Fibroblast of skin of left biceps (primary cell): ENCODE measurements at regions not wholly inside any gene's neighbourhood (a gene's known extent, or its start where the extent isn't known, plus 50 kb on each side); places are given as distances from the start of the nearest gene placed in this dataset.
A peak's percentile ranks its signal among the peaks of the same experiment; 100 is the strongest.

Source experiments
- DNase-seq, 2 experiments: peaks; one replicate each; pipeline ENCODE4 v3.0.0-alpha.2; 2013; ENCODE audit warnings: low read depth in 2 of 2

GRCh38 chr3:30493911-30494311 lies 112.5 kb upstream of the TGFBR2 start:
- peak; percentile 76 to 81 for DNase-seq

DNA sequence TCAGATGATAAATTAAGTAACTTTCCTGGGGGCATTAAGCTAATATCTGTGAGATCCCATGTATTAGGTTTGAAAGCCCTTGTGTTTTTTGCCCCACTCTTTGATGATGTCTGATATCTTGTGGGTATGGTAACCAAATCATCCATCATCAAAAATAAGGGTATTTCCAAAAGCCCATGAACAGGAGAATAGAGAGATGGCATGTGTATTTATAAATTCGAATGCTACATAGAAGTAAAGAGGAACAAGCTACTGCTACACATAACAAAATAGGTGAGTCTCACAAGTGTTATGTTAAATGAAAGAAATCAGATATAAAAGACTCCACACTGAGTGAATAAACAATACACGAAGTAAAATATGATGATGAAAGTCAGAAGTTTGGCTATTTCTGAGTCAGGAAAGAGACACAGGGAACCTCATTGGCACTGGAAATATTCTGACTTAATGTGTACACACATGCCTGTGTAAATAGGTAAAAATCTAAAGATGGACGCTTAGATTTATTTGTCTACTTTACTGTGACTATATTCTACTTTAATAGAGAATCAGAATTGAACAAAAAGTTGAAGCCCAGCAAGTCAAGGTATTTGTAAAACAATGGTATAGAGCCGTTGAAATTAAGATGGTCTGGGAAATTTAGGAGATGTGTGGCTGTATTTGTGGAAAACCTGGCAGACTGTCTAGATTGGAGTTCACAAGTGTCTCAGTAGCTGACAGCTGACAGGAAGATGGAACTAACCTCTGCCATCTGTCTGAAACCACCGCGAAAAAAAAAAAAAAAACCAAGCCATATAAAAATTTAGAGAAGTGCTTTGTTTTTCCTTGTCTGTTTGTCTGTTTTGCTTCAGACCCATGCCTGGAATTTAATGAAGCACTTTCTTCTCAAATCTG lies 111.0 kb upstream of the TGFBR2 start:
- no peak for DNase-seq

- DNase-seq: no peak
Observed at GRCh38 chr3:30496066-30496966, 110.1 kb upstream of the TGFBR2 start.

DNA sequence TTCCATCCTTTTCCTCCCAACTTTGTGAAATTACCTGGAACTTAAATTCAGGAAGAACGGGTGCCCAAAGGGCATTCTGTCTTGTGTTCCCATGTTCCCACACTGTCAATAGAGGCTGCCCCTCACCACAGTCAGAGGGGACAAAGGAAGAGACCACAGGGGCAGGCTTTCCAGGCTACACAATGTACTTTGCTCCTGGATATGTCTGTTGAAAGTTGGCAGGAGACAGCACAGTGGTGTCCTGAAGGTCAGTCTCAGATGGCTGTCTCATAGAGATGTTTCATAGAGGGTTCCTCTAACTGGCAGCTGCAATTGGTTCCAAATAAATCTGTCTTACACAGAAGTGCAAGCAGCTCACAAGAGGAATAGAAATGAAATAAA lies 107.8 kb upstream of the TGFBR2 start:
- DNase-seq: no peak

- DNase-seq: no peak
Observed at GRCh38 chr3:30500666-30501399, 105.6 kb upstream of the TGFBR2 start.

- no peak for DNase-seq
Observed at GRCh38 chr3:30501526-30501925, 104.9 kb upstream of the TGFBR2 start.

DNA sequence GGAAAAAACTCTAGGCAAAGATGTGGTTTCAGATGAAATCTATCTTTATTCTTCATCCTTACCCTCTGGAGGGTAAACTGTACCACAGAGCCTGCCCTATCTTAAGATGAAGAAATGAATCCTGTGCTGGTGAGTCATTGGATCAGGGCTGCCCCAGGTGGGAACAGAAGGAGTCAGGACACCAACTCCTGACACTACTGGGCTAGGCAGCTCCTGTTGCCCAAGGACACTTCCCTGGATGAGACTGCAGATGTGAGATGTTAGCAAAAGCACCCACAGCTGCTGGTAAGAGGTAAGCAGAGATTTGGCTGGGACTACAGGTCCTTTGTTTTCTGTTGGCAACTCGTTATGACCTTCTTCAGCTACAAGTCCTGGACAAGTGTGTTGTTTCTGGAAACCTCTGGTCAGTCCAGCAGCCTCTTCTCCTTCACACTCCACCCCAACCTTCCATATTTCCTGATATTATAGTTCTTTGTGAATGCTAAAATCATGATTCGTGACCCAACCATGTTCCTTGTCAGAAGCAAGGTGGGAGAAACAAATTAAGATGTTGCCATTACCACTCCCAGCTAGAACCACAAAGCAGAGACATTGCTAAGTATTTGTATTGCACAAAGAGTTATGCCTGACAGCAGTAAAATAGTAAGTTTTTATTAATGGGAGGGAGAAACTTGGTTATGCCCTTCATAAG lies 104.2 kb upstream of the TGFBR2 start:
- DNase-seq: no peak

GRCh38 chr3:30502742-30503073 lies 103.7 kb upstream of the TGFBR2 start:
- no peak for DNase-seq

DNA sequence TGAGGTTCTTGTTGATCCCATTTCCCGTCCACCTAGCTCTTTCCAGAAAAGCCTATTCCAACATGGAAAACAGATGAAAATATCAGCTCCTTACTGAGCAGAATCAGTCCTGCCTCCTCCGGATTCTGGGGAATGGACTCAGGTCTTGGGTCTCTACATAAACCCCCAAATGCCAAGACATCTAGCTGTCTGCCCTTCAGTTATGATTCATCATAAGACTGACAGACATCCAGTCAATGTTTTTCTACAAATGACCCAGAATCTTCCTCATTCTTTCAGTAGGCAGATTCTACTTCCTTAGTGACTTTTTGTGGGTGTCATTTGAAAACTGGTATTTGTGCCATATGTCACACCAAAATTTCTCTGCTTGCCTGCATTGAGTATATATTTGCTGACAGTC lies 103.0 kb upstream of the TGFBR2 start:
- no peak for DNase-seq

DNA sequence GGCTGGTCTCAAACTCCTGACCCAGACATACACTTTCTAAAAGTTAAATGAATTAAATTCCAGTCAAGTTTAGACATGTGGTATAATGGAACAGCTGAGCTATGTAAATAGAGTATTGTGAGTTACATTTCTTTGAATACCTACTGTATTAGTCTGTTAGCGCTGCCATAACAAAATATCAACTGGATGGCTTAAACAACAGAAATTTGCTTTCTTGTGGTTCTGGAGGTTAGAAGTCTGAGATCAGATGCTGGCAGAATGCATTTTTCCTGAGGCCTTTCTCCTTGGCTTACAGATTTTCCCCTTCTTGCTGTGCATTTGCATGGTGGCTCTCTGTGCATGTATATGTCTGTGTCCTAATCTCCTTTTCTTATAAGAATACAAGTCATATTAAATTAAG lies 101.5 kb upstream of the TGFBR2 start:
- no peak for DNase-seq

DNA sequence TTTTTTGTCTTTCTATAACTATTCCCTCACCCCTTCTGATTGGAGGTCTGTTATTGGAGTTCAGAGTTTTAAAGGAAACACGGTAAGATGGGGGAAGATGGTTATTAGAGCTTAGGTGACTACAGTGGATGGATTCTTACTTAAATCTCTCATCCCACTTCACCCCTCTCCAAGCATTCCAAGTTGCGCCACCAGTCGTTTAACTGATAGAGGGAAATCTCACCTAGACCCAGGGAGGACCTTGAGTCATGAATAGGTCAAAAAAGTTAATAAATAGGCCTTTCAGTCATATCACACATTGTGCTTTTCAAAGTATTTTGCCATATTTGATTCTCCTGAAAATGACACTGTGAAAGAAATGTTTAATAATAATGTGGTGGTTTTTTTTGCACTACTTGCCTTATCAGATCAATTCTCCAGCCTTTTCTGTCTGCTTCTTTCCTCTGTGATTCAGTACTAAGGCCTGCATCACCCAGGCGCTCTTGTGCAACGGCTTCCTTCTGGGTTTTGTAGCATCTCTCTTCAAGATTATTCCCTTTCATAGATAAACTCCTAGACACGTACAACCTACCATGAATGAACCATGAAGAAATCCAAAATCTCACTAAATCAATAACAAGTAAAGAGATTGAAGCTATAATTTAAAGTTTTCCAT lies 100.4 kb upstream of the TGFBR2 start:
- DNase-seq: no peak

- no peak for DNase-seq
Observed at GRCh38 chr3:30508339-30508738, 98.1 kb upstream of the TGFBR2 start.

DNA sequence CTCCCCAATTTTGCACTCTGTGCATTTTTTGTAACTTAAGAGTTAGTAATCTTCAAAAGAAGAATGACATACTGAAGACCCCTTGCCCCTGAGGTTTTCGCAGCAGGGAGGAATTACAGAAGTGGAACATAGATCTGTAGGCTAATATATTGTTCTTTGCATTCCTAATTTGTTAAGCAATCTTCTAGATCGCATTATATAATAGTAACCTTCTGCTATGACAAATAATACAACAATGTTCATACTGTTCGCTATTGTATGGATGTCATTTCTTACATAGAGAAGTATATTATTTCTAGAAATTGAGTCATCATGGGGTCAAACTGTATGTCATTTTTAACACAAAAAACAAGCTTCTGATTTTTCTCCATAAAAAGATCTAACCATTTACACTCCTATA lies 95.8 kb upstream of the TGFBR2 start:
- peak; percentile 70 to 78 for DNase-seq

DNA sequence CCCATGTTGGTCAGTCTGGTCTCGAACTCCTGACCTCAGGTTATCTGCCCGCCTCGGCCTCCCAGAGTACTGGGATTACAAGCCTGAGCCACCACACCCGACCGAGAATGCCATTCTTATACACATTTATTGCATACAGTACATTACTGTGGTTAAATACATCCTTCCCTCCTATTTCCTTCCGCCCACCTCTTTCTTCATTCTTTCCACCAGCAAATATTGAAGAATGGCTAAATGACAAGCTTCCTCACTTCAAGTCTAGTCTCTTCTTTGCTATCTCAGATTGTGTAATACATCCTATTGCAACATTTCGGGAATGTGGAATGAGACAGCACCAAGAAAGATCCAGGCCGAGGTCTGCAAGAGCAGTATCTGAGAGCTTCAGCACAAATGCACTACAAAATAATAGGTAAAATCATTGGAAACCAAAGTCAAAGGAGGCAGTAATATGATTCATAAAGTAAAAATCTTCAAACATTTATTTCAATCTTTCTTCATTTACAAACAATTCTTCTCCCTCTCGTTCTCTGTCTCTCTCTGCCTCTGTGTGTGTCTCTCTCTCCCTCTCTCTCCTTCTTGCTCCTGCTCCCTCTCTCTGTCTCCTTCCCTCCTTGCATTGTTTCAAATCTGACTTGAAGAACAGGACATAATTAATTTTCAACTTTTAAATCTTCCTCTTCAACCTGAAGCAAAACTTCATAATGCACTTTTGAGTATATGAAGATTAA lies 94.7 kb upstream of the TGFBR2 start:
- DNase-seq: peak; percentile 98

GRCh38 chr3:30512576-30512975 lies 93.8 kb upstream of the TGFBR2 start:
- DNase-seq: no peak

DNA sequence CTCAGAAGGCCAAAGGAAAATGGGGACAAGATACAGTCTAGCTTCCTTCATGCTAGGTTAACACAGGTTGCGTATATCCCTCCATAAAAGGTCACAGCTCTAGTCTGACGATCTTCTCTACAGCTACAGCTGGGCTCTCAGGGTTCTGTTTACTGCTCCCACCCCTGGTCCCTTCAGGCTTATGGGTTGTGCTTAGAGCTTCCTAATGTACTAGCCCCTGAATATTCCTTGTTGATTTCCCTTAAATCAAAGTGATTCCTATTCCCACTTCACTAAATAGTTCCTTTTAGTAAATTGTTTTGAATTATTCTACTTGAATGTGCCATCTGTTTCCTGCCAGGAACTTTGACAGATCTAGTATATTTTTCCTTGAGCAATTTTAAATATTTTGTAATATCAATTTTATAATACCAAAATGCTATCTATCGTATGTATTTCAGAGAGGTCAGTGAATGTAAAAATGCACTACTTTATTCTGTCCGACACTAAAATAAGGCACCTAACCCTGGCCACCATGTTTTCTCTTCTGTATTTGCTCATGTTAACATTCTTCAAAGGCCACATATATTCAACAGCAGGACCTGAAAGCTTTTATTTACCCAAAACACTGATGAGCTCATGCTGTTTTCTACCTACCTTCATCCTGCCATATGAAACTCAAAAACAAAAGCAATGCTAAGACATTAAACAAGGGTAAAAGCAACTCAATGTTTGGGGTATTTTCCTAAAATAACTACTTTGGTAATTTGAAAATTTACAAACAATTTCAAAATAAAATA lies 92.8 kb upstream of the TGFBR2 start:
- no peak for DNase-seq

DNA sequence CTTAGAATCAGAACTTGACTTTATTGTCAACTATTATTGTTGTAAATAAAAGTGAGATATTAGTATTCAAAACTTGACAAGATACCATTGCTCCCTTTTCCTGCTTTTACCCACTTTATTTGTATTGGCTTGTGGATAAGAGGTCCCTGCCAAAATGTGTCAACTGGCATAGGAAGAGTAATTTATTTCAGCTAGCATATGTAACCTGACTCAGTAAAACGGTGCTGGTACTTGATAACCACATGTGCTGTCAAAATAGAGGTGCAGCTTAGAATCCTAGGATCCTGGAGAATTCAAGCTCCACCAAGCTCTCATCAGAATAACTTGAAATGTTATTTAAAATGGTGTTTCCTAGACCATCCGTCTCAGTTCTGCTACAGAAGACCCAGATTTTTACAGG lies 90.2 kb upstream of the TGFBR2 start:
- no peak for DNase-seq

DNA sequence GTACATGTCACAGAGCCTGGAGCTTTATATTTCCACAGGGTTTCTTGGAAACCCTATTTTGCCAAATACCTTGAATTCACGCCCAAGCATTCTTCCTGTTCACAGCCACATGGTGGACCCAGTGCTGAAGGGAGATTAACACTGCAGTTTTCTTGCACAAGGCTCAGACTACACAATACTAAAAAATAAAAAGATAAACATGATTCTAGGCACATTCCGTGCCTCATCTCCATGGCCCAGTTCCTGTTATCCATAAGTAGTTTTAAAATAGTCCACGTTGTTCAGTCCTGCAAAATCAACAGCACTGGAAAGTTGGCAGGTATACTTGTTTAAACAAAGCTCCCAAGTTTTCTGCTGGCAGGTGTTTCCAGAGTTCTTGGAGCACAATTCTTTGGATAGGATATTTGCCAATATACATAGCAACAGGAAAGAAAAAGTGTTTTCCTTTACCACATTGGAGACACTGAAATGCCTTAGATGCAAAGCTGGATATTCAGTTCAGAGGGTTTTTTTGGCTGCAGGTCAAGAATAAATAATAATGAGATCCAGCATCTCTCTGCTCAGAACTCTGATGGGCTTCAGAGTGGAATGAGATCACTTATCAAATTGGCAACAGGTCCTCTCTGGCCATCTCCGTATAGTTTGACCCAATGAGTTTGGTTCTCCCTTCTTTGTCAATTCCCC lies 88.1 kb upstream of the TGFBR2 start:
- no peak for DNase-seq

GRCh38 chr3:30518872-30519271 lies 87.5 kb upstream of the TGFBR2 start:
- DNase-seq: no peak
